NK-92 (cell line): ENCODE measurements at regions not wholly inside any gene's neighbourhood (a gene's known extent, or its start where the extent isn't known, plus 50 kb on each side); places are given as distances from the start of the nearest gene placed in this dataset.
"Not testable (repeated sequence)": the region's sequence is repeated elsewhere in the genome, so short reads cannot be mapped to it uniquely, and the experiment has no call there.

Experiments
- DNase-seq: peaks from one replicate; lab custom pipeline; 2025; ENCODE audit not compliant: unreplicated experiment; lab: John Stamatoyannopoulos, UW

DNA sequence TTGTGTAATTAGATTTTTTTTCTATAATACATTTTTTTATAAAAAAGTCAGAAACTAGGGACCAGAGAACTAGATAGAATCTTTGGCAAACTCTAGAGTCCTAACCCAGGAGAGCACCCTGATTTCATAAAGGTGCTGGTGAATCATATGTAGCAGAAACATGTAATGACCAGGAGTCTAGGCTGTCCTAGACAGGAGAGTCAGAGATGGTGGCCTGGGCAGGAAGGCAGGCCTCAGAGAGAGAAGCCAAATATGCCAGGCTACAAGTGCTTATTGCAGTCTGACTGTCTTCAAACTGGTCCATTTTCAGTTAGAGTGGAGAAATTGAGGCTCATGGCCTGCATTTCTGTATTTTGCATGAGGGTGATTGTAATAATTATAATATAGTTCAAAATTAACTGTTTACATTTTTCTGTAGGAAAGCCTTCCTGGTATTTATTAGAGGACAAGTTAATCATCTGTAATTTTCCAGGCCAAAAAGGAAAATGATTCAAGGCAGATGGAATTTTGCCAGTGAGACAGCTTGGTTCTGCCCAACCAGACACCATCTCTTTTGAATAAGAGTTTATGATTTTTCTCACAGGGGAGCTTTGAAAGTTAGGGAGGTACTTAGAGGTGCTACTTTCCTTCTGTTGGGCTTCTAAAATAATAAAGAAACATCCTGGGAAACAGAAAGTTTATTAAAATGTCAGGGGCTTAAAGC lies 129.8 kb downstream of the S1PR1 start:
- no peak for DNase-seq

DNA sequence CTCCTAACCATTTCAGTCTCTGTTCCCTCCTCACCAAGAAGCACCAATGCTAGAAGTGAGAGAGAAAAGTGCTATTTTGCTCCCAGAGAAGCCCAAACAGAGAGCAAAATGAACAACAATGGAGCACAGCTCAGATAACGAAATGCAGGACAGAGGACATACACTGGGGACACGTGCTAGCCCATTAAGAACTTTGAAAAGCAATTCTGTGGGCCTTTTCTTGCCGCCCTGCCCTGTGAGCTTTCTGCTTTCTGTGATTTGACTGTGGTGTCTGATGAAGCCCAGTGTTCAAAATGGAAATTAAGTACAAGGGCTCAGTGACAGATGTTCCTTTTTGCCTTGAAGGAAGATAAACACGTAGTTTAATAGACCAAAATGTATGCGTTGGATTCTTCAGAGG lies 130.8 kb downstream of the S1PR1 start:
- no peak for DNase-seq

- no peak for DNase-seq
Observed at GRCh38 chr1:101370488-101370887, 133.7 kb downstream of the S1PR1 start.

GRCh38 chr1:101371259-101371658 lies 134.4 kb downstream of the S1PR1 start:
- no peak for DNase-seq

- no peak for DNase-seq
Observed at GRCh38 chr1:101373570-101373969, 136.8 kb downstream of the S1PR1 start.

- DNase-seq, result not testable (repeated sequence)
Observed at GRCh38 chr1:101375448-101375847, 138.6 kb downstream of the S1PR1 start.

DNA sequence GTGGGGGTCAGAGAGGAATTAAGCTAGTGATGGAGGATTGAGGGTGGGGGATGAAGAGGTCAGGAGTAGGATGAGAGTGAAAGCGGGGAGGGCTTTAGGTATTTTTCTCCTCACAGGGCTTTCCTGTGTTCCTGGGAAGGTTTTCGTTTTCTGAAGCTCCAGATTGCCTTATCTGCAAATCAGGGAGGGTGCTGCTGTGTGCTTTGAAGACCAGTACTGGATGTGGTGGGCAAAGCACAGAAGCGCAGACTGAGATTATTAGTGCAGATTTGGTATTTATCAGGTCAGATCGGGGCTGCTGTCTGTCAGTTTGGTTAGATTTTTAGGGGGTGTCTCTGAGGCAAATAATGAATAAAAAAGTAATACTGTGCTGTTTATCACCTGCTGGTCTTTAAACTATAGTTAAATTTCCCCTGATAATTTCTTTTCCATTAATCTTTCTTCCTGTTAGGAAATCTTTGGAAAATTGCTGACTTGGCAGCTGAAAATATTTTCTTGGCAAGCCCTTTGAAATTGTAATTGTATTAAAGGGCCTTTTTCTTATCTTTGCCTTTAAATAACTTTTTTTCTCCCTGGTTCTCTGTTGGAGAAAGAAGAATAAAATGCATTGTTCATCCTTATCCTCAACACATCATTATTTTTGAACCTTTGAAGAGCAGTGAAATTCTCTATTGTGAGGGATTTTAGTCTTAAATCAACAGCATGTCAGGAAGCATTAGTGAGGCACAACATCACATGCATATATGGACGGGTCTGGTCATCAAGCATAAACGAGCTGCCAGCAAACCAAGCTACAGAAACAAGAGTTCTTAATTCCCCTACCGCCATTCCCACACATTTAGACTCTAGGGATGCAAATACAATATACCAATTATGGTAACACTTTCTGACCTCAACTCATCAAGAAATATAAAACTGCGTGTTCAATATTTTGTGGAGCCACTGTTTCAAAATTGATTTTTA lies 139.6 kb downstream of the S1PR1 start:
- DNase-seq, result no peak

GRCh38 chr1:101377084-101377835 lies 140.4 kb downstream of the S1PR1 start:
- DNase-seq, result no peak

- DNase-seq, result no peak
Observed at GRCh38 chr1:101379037-101379436, 142.2 kb downstream of the S1PR1 start.

DNA sequence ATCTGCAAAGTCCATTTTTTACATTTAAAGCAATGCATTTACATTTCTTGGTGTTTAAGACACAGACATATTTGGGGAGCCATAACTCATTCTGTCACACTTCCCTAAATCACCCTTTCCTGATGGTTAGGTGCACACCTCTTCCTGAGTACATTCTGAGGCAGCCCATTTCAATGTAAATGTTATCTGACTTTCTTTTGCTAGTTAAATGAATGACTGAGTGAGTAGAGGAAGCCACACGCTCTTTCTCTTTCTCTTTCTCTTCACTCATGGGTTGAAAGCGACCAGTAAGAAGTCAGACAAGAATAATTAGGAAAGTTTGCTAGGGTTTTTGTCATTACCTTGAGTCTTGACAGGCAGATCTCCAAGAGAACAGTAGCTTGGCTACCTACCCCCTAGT lies 143.1 kb downstream of the S1PR1 start:
- DNase-seq, result no peak

DNA sequence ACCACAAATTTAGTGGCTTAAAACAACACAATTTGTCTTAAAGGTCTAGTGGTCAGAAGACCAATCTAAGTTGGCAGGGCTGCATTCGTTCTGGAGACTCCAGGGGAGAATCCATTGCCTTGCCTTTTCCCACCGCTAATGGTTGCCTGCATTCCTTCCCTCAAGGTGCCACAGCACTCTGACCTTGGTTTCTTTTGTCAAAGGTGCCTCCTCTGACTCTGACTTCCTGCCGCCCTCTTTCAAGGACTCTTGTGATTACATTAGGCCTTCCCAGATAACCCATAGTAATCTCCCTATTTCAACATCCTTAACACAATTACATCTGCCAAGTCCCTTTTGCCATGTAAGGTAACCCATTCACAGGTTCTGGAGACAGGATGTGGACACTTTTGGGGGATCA lies 145.3 kb downstream of the S1PR1 start:
- DNase-seq, result no peak

DNA sequence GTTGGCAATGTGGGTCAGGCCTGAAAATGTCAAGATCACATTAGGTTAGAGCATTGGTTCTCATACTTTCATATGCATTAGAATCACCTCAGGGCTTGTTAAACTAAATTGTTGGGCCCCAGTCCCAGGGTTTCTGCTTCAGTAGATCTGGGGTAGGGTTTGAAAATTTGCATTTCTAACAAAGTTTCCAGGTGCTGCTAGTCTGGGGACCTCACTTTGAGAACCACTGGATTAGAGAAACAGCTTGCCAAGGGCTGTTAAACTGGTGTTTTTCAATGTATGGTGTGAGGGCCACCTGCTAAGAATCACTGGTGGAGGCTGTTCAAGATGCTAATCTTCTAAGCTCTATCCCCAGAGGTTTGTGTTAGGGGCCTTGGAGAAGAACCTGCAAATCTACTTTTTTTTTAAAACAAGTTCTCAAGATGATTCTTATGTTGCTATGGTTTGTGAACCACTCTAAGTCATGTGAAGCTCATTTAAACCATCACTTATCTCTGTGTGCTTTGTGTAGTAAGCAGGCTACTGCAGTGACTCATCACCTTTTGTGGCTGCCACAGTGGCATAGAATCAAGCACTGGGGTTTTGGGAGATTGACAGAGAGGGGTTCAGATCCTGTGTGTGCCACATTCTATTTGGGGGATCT lies 152.2 kb downstream of the S1PR1 start:
- peak; percentile 13 for DNase-seq

GRCh38 chr1:101389547-101389929 lies 152.7 kb downstream of the S1PR1 start:
- DNase-seq, result no peak

GRCh38 chr1:101392552-101392951 lies 155.7 kb downstream of the S1PR1 start:
- no peak for DNase-seq

- no peak for DNase-seq
Observed at GRCh38 chr1:101394041-101394440, 157.2 kb downstream of the S1PR1 start.

DNA sequence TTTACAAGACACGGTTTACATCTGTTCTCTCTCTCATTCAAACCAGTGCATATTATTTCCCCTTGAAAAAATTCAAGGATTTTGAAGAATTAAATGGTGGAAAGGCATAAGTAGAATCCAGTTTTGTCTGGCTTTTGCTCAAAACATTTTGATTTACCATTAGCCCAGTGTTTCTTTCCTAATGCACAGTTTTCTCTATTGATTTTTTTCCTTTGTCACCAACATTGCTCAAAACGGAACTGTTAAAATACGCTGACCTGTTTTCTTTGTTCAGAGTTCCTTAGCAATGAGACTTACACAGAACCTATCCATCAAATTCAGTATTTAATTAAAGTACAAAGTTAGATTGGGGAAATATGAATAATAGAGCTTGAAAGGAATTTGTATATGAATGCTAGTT lies 162.4 kb downstream of the S1PR1 start:
- no peak for DNase-seq

GRCh38 chr1:101406271-101406670 lies 169.5 kb downstream of the S1PR1 start:
- no peak for DNase-seq

- no peak for DNase-seq
Observed at GRCh38 chr1:101406681-101407080, 169.9 kb downstream of the S1PR1 start.

DNA sequence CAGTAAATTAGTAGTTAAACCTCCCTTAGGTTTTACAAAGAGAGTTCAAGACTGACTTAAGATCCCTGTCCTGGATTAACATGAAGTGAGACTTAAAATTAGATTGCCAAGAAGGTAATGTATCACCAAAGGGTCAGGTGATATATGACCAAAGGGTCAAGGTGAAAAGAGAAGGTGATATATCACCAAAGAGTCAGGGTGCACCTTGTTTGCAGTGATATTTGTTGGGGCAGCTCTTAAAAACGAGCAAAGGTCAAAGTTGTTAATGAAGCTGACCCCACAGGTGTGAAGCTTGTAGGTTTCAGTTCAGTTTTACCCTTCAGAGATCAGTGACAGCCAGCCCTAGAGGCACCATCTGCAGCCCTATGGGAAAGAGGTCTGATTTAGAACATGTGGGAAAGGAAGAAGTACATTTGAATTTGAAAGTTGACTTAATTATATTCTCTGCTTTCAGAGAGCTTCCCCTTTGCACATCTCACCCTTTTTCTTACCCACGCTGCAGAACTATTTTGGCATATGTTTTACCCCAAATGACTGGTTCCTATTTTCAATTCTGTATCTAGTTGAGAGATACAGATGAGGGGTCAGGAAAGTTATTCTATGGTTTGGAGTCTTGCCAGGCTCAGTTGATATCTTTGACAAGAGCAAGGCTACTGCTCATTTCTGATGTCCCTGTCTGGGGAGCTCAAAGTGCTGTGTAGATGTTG lies 170.8 kb downstream of the S1PR1 start:
- DNase-seq, result no peak
